ENCODE measurements at regions not wholly inside any gene's neighbourhood (a gene's known extent, or its start where the extent isn't known, plus 50 kb on each side); places are given as distances from the start of the nearest gene placed in this dataset.

GRCh38 chr5:68379275-68380036 lies 163.9 kb downstream of the PIK3R1 start:
- no TSS peak for BruUV-seq (replicated peaks)
- no peak overlapping the region for H3K27ac ChIP-seq (ENCODE audit: low read depth, low read length, poor library complexity, severe bottlenecking)
- no peaks in the 10 kb centered on the region for H3K27me3 ChIP-seq (replicated peaks; ENCODE audit: insufficient read depth, low read depth, low read length, poor library complexity)
- H3K36me3 ChIP-seq (ENCODE audit: insufficient read depth, low read length, poor library complexity, severe bottlenecking) = no peaks in the 10 kb centered on the region
- H3K4me3 ChIP-seq (ENCODE audit: low read depth, low read length, poor library complexity, severe bottlenecking) = no peak overlapping the region
- no peaks in the 10 kb centered on the region for H3K4me1 ChIP-seq (ENCODE audit: insufficient read depth, low read length, poor library complexity, severe bottlenecking)
- intact Hi-C loops (cut with micrococcal nuclease; ENCODE audit: unreplicated experiment) = no loop called here
- no peak for DNase-seq (ENCODE audit: low spot score)
- H3K9me3 ChIP-seq (ENCODE audit: low read depth, low read length, poor library complexity, severe bottlenecking) = no peaks in the 10 kb centered on the region
- POLR2A ChIA-PET (ENCODE audit: low non-redundant PET) = no interaction called here
- no peak for TF ChIP-seq EZH2 (IDR thresholded peaks at IDR 0.05; ENCODE audit: borderline replicate concordance, low read depth, low read length, poor library complexity, severe bottlenecking)
- TF ChIP-seq, protein P1, sequence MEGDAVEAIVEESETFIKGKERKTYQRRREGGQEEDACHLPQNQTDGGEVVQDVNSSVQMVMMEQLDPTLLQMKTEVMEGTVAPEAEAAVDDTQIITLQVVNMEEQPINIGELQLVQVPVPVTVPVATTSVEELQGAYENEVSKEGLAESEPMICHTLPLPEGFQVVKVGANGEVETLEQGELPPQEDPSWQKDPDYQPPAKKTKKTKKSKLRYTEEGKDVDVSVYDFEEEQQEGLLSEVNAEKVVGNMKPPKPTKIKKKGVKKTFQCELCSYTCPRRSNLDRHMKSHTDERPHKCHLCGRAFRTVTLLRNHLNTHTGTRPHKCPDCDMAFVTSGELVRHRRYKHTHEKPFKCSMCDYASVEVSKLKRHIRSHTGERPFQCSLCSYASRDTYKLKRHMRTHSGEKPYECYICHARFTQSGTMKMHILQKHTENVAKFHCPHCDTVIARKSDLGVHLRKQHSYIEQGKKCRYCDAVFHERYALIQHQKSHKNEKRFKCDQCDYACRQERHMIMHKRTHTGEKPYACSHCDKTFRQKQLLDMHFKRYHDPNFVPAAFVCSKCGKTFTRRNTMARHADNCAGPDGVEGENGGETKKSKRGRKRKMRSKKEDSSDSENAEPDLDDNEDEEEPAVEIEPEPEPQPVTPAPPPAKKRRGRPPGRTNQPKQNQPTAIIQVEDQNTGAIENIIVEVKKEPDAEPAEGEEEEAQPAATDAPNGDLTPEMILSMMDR (conservative IDR thresholded peaks at IDR 0.05; ENCODE audit: low read depth, low read length) = no peak
- CTCF ChIA-PET = no interaction called here

DNA sequence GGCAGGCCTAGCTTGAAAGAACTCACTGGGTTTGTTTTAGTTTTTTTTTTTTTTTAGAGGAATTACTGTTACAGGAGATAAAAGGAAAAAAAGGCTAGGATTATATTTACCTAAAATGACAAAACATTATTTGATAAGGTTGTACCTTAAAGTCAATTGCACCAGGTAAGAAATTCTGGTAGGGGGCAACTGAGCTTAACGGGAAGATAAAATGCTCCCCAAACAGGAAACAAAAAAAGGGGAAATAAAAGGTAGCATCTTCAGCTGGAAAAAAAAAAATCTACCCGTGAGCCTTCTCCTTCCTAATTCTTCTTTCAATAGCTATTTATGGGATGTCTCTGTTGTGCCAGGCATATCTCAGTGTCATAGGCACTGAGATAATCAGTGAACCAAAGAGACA lies 164.5 kb downstream of the PIK3R1 start:
- no peak for DNase-seq (ENCODE audit: low spot score)
- Histone ChIP-seq H3K36me3 (ENCODE audit: insufficient read depth, low read length, poor library complexity, severe bottlenecking) (no peaks in the 10 kb centered on the region), H3K4me1 (ENCODE audit: insufficient read depth, low read length, poor library complexity, severe bottlenecking) (no peaks in the 10 kb centered on the region), H3K9me3 (ENCODE audit: low read depth, low read length, poor library complexity, severe bottlenecking) (no peaks in the 10 kb centered on the region), H3K27ac (ENCODE audit: low read depth, low read length, poor library complexity, severe bottlenecking) (no peak overlapping the region), H3K4me3 (ENCODE audit: low read depth, low read length, poor library complexity, severe bottlenecking) (no peak overlapping the region), H3K27me3 (replicated peaks; ENCODE audit: insufficient read depth, low read depth, low read length, poor library complexity) (no peaks in the 10 kb centered on the region)
- ChIA-PET CTCF (no interaction called here), POLR2A (ENCODE audit: low non-redundant PET) (no interaction called here)
- intact Hi-C loops (cut with micrococcal nuclease; ENCODE audit: unreplicated experiment) = no loop called here
- TF ChIP-seq EZH2 (IDR thresholded peaks at IDR 0.05; ENCODE audit: borderline replicate concordance, low read depth, low read length, poor library complexity, severe bottlenecking) = no peak
- TF ChIP-seq, protein P1 (conservative IDR thresholded peaks at IDR 0.05; ENCODE audit: low read depth, low read length) = no peak
- BruUV-seq (replicated peaks) = no TSS peak

DNA sequence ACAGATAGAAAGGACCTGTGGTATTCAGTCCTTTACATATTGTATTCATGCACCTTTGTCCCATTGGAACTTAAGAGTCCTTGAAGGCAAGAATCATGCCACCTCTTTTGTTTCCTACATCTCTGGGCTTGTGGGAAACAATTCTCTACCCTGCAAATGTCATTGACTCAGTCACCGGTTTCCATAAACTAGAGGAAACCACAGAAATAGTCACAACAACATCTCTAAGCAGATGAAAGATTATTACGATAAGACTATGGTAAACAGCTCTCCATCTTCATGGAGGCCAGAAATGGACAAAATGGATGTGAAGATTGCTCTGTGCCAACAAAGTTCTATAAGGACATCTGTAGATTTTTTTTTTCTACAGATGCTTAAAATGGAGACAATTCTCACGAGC lies 165.5 kb downstream of the PIK3R1 start:
- POLR2A ChIA-PET (ENCODE audit: low non-redundant PET) = no interaction called here
- intact Hi-C loops (cut with micrococcal nuclease; ENCODE audit: unreplicated experiment) = no loop called here
- no TSS peak for BruUV-seq (replicated peaks)

More for the DNA sequence above, 165.5 kb downstream of the PIK3R1 start:
- CTCF ChIA-PET = no interaction called here
- Histone ChIP-seq H3K4me1 (ENCODE audit: insufficient read depth, low read length, poor library complexity, severe bottlenecking) (no peaks in the 10 kb centered on the region), H3K36me3 (ENCODE audit: insufficient read depth, low read length, poor library complexity, severe bottlenecking) (no peaks in the 10 kb centered on the region), H3K27ac (ENCODE audit: low read depth, low read length, poor library complexity, severe bottlenecking) (no peak overlapping the region), H3K9me3 (ENCODE audit: low read depth, low read length, poor library complexity, severe bottlenecking) (no peaks in the 10 kb centered on the region), H3K4me3 (ENCODE audit: low read depth, low read length, poor library complexity, severe bottlenecking) (no peak overlapping the region), H3K27me3 (replicated peaks; ENCODE audit: insufficient read depth, low read depth, low read length, poor library complexity) (no peaks in the 10 kb centered on the region)
- no peak for TF ChIP-seq EZH2 (IDR thresholded peaks at IDR 0.05; ENCODE audit: borderline replicate concordance, low read depth, low read length, poor library complexity, severe bottlenecking)
- TF ChIP-seq, protein P1 (conservative IDR thresholded peaks at IDR 0.05; ENCODE audit: low read depth, low read length) = no peak
- DNase-seq (ENCODE audit: low spot score) = no peak

Data from A673 (cell line).